B cell (primary cell): ENCODE measurements at regions not wholly inside any gene's neighbourhood (a gene's known extent, or its start where the extent isn't known, plus 50 kb on each side); places are given as distances from the start of the nearest gene placed in this dataset.

ENCODE experiments used
- ATAC-seq: fragments of 200-7000 bp; cut with Tn5 transposase; one replicate; pipeline ENCODE4 v1.10.0; 2021; ENCODE audit warnings: low read depth, mild to moderate bottlenecking, moderate number of reproducible peaks, moderate library complexity
- CTCF ChIA-PET: fragments of 350-600 bp; sonication (Branson Sonifier 250); formaldehyde crosslinking; loops from one replicate; lab custom pipeline; 2021; ENCODE audit warnings: antibody characterized with exemption, inconsistent platforms; lab: Charles Lee
- POLR2A ChIA-PET: fragments of 350-600 bp; sonication (Branson Sonifier 250); formaldehyde crosslinking; loops from one replicate; lab custom pipeline; 2021; ENCODE audit warnings: antibody characterized with exemption; lab: Charles Lee
- DNase-seq: peaks from one replicate; pipeline ENCODE4 v3.0.0; 2013
- H2AFZ ChIP-seq: 2 replicates; pipeline ENCODE4 v1.6.1; 2012; ENCODE audit warnings: mild to moderate bottlenecking, low read depth, low read length; ENCODE audit not compliant: insufficient read depth, poor library complexity, severe bottlenecking
- H3K27ac ChIP-seq, 2 donors: 1 replicate in 1 of 2; 2 replicates in 1 of 2; pipeline ENCODE4 v1.5.1; 2012 to 2013; ENCODE audit warnings: low read length in 2 of 2, mild to moderate bottlenecking in 2 of 2, moderate library complexity in 1 of 2
- H3K27me3 ChIP-seq, 4 experiments: fragments of 200-600 bp in 1 of 4; sonication (generic) in 1 of 4; replicated peaks in 1 of 4; 1 replicate in 2 of 4; 2 replicates in 2 of 4; pipeline versions ENCODE4 v1.6.1 to v1.7.0; 2013 to 2016; ENCODE audit warnings: low read length in 3 of 4, mild to moderate bottlenecking in 2 of 4, mixed read lengths in 1 of 4, moderate library complexity in 1 of 4; ENCODE audit not compliant: insufficient read depth in 4 of 4, control insufficient read depth in 3 of 4; ENCODE audit errors: control extremely low read depth in 1 of 4
- H3K36me3 ChIP-seq, 2 experiments: replicated peaks in 1 of 2; 1 replicate in 1 of 2; 2 replicates in 1 of 2; pipeline versions ENCODE4 v1.6.1 to v1.7.1; 2013; ENCODE audit warnings: low read length in 1 of 2; ENCODE audit not compliant: insufficient read depth in 2 of 2, control insufficient read depth in 1 of 2; ENCODE audit errors: control extremely low read depth in 1 of 2, extremely low read depth in 1 of 2
- H3K4me1 ChIP-seq, 2 donors: fragments of 200-600 bp in 1 of 2; sonication (generic) in 1 of 2; 1 replicate in 1 of 2; 2 replicates in 1 of 2; pipeline versions ENCODE4 v1.5.1 to v1.6.1; 2013 to 2017; ENCODE audit warnings: low read length in 2 of 2; ENCODE audit not compliant: control insufficient read depth in 2 of 2, insufficient read depth in 2 of 2
- H3K4me2 ChIP-seq: replicated peaks from 2 replicates; pipeline ENCODE3; 2012; ENCODE audit warnings: mild to moderate bottlenecking, low read depth, low read length; ENCODE audit not compliant: poor library complexity, severe bottlenecking
- H3K4me3 ChIP-seq, 5 experiments: fragments of 200-600 bp in 1 of 5; sonication (generic) in 1 of 5; 1 replicate in 3 of 5; 2 replicates in 2 of 5; pipeline versions ENCODE4 v1.5.1 to v1.7.0; 2011 to 2016; ENCODE audit warnings: low read length in 4 of 5, mild to moderate bottlenecking in 4 of 5, low read depth in 2 of 5, control low read depth in 1 of 5, moderate library complexity in 1 of 5; ENCODE audit not compliant: insufficient read depth in 1 of 5; ENCODE audit errors: control extremely low read depth in 1 of 5, extremely low read depth in 1 of 5
- H3K79me2 ChIP-seq: fragments of 200-600 bp; sonication (generic); one replicate; pipeline ENCODE4 v1.6.0; 2016; ENCODE audit warnings: low read length; ENCODE audit not compliant: control insufficient read depth, insufficient read depth
- H3K9ac ChIP-seq: fragments of 200-600 bp; sonication (generic); 2 replicates; pipeline ENCODE4 v1.6.1; 2017; ENCODE audit warnings: mild to moderate bottlenecking, low read length, moderate library complexity
- H3K9me3 ChIP-seq, 3 donors: one replicate each; pipeline versions ENCODE4 v1.6.1 to v1.7.1; 2013; ENCODE audit warnings: low read length in 2 of 3; ENCODE audit not compliant: control insufficient read depth in 2 of 3, insufficient read depth in 1 of 3; ENCODE audit errors: control extremely low read depth in 1 of 3
- H4K20me1 ChIP-seq: 2 replicates; pipeline ENCODE4 v1.6.0; 2012; ENCODE audit warnings: mild to moderate bottlenecking, low read length; ENCODE audit not compliant: insufficient read depth, control insufficient read depth, poor library complexity, severe bottlenecking
- H3K27ac Mint-ChIP-seq: one replicate; pipeline ENCODE4 v1.8.0; 2021; ENCODE audit warnings: mixed read lengths
- H3K27me3 Mint-ChIP-seq: one replicate; pipeline ENCODE4 v1.8.0; 2021; ENCODE audit warnings: mixed read lengths
- H3K4me1 Mint-ChIP-seq: one replicate; pipeline ENCODE4 v1.8.0; 2021; ENCODE audit warnings: mixed read lengths
- H3K4me3 Mint-ChIP-seq: one replicate; pipeline ENCODE4 v1.8.0; 2021; ENCODE audit warnings: mixed read lengths
- H3K9me3 Mint-ChIP-seq: one replicate; pipeline ENCODE4 v1.8.0; 2022; ENCODE audit warnings: mixed read lengths; ENCODE audit not compliant: insufficient read depth
- CTCF ChIP-seq: fragments of 200-600 bp; IDR thresholded peaks from one replicate; pipeline ENCODE4 v1.8.0; 2022; ENCODE audit warnings: antibody characterized with exemption, mild to moderate bottlenecking
- EZH2 ChIP-seq: IDR thresholded peaks from 2 replicates; pipeline ENCODE4 v1.6.1; 2012; ENCODE audit warnings: borderline replicate concordance, low read depth, mild to moderate bottlenecking, moderate library complexity, low read length; ENCODE audit not compliant: insufficient read depth, poor library complexity, severe bottlenecking
- WGBS: methylation state at CpG from one replicate; pipeline ENCODE4 v1.1.5; 2013; ENCODE audit warnings: missing lambda C conversion rate; ENCODE audit not compliant: insufficient coverage; 5-methylcytosine and 5-hydroxymethylcytosine counted together
- intact Hi-C: fragments of 100-400 bp; cut with micrococcal nuclease; formaldehyde crosslinking; loops from one replicate; pipeline ENCODE4 v1.10.0; 2022

- ChIA-PET POLR2A (no interaction called here), CTCF (no interaction called here)
- Histone ChIP-seq H3K79me2 (no peaks in the 10 kb centered on the region), H3K4me2 (no peak overlapping the region), H3K4me1 (no peaks in the 10 kb centered on the region), H3K9ac (no peak overlapping the region), H3K36me3 (no peaks in the 10 kb centered on the region), H3K27me3 (no peaks in the 10 kb centered on the region), H2AFZ (no peak overlapping the region), H3K27ac (no peak overlapping the region), H3K9me3 (no peaks in the 10 kb centered on the region), H4K20me1 (no peaks in the 10 kb centered on the region), H3K4me3 (no peak overlapping the region)
- no peaks in the 10 kb centered on the region for H3K4me1 Mint-ChIP-seq
- DNase-seq (no peak), ATAC-seq (no peak)
- no peak overlapping the region for H3K27ac Mint-ChIP-seq
- TF ChIP-seq CTCF (no peak), EZH2 (no peak)
- H3K27me3 Mint-ChIP-seq: peaks cover 6% of the 10 kb centered on the region
- H3K4me3 Mint-ChIP-seq: no peak overlapping the region
- no peaks in the 10 kb centered on the region for H3K9me3 Mint-ChIP-seq
- intact Hi-C loops: no loop called here
Measured at GRCh38 chr13:95434111-95434510, 118.4 kb upstream of the CLDN10 start.

- DNase-seq (no peak), ATAC-seq (no peak)
- Mint-ChIP-seq H3K4me1 (no peaks in the 10 kb centered on the region), H3K9me3 (no peaks in the 10 kb centered on the region), H3K27me3 (peaks cover 6% of the 10 kb centered on the region), H3K4me3 (no peak overlapping the region), H3K27ac (no peak overlapping the region)
- no peaks in the 10 kb centered on the region for H3K27me3 ChIP-seq
- H2AFZ ChIP-seq: no peak overlapping the region
- no peak overlapping the region for H3K9ac ChIP-seq
- intact Hi-C loops: no loop called here
- H3K27ac ChIP-seq: no peak overlapping the region
- H3K4me3 ChIP-seq: no peak overlapping the region
- no peaks in the 10 kb centered on the region for H3K4me1 ChIP-seq
- no peak for TF ChIP-seq CTCF
- no peak for TF ChIP-seq EZH2
- no peaks in the 10 kb centered on the region for H3K79me2 ChIP-seq
- CTCF ChIA-PET: no interaction called here
- no peaks in the 10 kb centered on the region for H4K20me1 ChIP-seq
- POLR2A ChIA-PET: no interaction called here
- no peaks in the 10 kb centered on the region for H3K36me3 ChIP-seq
- no peak overlapping the region for H3K4me2 ChIP-seq
- H3K9me3 ChIP-seq: no peaks in the 10 kb centered on the region
- WGBS: 96% methylated on average over 6 of the region's 7 CpGs
Measured at GRCh38 chr13:95437561-95437960, 115.0 kb upstream of the CLDN10 start.
